Fibroblast of upper back skin (primary cell): ENCODE measurements at regions not wholly inside any gene's neighbourhood (a gene's known extent, or its start where the extent isn't known, plus 50 kb on each side); places are given as distances from the start of the nearest gene placed in this dataset.
A peak's percentile ranks its signal among the peaks of the same experiment; 100 is the strongest.

Experiments used
- DNase-seq: peaks from one replicate; pipeline ENCODE4 v3.0.0-alpha.2; 2013

- no peak for DNase-seq
These were observed 999.8 kb upstream of the CDH2 start for GRCh38 chr18:29176681-29177080.

DNA sequence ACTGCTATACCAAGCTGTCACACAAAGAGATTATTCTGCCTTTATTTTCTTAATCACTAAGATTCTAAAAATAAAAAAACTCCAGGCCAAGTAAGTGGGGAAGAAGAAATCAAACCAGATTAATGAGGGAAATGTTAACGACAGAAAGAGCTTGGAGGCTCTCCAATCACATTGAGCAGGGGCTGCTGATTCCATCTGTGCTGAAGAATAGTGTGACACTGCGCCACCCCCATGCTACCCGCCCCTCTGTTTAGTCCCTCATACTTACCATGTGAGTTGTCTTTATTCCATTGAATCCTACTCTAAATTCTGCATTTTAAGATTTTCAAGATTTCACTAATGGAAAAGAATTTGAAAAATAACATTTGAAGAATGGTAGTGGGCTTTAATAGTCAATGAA is 998.0 kb upstream of the CDH2 start:
- DNase-seq = peak; percentile 25

DNA sequence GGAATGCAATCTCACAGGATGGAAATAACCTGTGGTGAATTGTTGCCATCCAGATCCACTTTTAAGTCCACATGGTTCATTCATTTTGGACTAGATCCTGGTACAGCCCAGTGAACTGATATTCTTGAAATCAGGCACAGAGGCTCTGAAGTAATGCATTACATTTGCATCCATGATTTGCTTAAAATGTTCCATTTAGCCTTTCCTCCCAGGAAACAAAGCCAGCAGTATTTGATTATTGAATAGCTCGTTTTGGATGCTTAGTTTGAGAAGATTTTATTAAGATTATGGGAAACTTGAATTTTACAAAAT is 995.8 kb upstream of the CDH2 start:
- DNase-seq = no peak

GRCh38 chr18:29171892-29172755 is 995.2 kb upstream of the CDH2 start:
- peak; percentile 81 for DNase-seq

GRCh38 chr18:29169599-29169998 is 992.7 kb upstream of the CDH2 start:
- DNase-seq = no peak

DNA sequence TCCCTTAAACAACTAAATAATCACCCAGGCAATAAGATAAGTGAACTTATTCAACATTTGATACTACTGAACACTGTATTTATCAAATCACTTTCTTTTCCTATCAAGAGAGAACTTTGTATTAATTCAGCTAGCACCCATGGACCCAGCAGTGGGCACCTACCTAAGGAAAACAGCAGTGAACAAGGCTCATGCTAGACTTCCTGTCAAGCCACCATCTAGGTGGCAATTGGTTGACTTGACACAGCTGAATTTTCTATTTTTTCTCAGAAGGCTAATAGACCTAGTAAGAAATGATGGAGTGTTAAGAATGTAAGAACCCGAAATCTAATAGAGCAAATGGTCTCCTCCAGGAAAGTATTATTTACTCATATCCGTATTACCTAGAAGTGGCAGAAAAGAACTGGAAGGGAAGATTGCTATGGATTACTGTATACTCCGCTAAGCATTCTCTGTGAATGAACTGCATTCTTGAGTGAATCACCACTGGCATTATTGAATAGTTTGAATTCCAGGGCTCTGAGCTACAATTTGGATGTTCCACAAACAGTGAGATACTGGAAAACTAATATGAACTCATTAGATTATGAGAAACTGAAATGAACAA is 988.2 kb upstream of the CDH2 start:
- DNase-seq = peak; percentile 96

GRCh38 chr18:29164020-29164706 is 987.2 kb upstream of the CDH2 start:
- peak; percentile 97 for DNase-seq

GRCh38 chr18:29163596-29163995 is 986.7 kb upstream of the CDH2 start:
- DNase-seq = no peak

GRCh38 chr18:29161429-29161828 is 984.5 kb upstream of the CDH2 start:
- DNase-seq = no peak

- peak; percentile 79 for DNase-seq
These were observed 983.2 kb upstream of the CDH2 start for GRCh38 chr18:29160170-29160569.

DNA sequence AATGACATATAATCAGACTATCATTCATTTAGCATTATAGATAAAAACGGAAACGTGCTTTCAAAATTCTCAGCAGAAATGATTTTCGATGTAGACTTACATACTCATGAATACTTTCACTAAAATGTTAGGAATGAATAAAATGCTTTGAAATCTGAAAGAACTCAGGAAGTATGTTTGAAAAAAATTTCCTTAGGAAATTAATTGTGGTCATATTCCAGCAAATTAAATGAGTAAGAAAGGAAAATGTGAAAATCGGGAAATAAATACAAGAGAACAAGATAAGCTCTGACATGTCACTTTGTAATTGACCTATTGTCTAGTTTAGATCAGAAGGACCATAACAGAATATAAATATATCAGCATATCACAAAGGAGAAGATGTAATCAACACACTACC is 981.0 kb upstream of the CDH2 start:
- DNase-seq = no peak

GRCh38 chr18:29157057-29157780 is 980.3 kb upstream of the CDH2 start:
- DNase-seq = no peak

DNA sequence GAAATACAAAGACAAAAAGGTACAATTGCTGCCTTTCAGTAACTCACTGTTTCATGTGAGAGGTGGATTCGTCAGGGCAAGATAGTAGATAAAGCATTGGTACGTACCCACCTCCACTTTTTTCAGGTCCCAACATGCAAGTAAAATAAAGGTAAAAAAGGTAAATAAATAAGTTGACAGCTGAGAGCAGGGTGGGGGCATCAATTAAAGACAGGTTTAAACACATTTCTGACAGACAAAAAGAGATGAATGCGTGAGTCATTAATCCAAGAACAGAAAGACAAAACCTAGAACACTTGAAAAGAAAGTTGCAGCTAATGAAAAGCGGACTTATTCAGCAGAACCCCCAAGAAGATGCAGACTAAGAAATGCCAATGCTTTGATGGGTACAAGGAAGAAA is 979.6 kb upstream of the CDH2 start:
- DNase-seq = no peak

- peak; percentile 97 for DNase-seq
These were observed 978.1 kb upstream of the CDH2 start for GRCh38 chr18:29154758-29155725.

GRCh38 chr18:29154196-29154757 is 977.3 kb upstream of the CDH2 start:
- peak; percentile 89 for DNase-seq

GRCh38 chr18:29153091-29153490 is 976.2 kb upstream of the CDH2 start:
- no peak for DNase-seq

- DNase-seq = peak; percentile 86
These were observed 971.0 kb upstream of the CDH2 start for GRCh38 chr18:29147944-29148343.

GRCh38 chr18:29146068-29146467 is 969.1 kb upstream of the CDH2 start:
- no peak for DNase-seq

DNA sequence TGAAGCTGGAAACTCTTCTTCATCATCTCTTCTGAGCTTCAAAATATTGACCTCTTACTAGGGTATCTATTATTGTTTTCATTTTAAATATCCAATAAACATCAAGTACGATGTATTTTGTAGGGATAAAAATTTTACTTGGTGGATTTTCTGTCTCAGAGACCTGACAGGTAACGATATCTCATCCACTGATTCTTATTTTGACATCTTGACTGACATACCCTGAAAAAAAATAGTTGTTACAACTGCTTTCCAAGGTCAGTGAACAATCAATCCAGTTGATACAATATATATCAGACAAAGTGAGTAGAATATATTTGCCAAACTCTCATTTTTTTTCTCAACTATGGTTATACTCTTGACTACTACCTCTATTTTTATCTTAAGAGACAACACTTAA is 963.7 kb upstream of the CDH2 start:
- no peak for DNase-seq

- DNase-seq = no peak
These were observed 961.0 kb upstream of the CDH2 start for GRCh38 chr18:29137773-29138495.
